ENCODE measurements at regions not wholly inside any gene's neighbourhood (a gene's known extent, or its start where the extent isn't known, plus 50 kb on each side); places are given as distances from the start of the nearest gene placed in this dataset.

DNA sequence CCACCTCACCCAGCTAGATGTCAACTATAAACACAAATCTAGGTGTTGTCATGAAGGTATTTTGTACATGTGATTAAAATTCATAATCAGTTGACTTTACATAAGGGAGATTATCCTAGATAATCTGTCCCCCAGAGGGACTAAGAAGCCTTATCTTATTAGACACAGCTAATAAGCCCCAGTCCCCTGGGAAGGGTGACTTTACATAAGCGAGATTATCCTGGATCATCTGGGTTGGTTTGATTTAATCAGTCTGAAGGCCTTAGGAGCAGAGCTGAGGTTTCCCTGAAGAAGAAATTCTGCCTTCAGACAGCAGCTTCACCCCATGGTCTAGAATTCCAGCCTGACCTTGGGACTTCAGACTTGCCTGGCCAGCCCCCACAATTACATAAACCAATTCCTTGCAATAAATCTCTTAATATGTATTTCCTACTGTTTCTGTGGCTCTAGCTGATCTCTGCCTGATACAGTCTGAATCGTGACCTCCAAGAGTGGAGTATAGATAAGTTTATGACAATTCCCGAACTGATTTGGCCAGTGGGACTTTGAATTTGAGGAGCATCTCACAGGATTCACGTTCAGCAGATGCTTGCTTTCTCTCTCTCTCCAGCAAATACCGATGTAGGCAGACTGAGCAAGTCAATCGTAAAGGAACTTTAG, 66.5 kb downstream of the MRPL46 start:
- TF ChIP-seq, protein P1, sequence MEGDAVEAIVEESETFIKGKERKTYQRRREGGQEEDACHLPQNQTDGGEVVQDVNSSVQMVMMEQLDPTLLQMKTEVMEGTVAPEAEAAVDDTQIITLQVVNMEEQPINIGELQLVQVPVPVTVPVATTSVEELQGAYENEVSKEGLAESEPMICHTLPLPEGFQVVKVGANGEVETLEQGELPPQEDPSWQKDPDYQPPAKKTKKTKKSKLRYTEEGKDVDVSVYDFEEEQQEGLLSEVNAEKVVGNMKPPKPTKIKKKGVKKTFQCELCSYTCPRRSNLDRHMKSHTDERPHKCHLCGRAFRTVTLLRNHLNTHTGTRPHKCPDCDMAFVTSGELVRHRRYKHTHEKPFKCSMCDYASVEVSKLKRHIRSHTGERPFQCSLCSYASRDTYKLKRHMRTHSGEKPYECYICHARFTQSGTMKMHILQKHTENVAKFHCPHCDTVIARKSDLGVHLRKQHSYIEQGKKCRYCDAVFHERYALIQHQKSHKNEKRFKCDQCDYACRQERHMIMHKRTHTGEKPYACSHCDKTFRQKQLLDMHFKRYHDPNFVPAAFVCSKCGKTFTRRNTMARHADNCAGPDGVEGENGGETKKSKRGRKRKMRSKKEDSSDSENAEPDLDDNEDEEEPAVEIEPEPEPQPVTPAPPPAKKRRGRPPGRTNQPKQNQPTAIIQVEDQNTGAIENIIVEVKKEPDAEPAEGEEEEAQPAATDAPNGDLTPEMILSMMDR (IDR thresholded peaks at IDR 0.05): no peak
- TF ChIP-seq POLR2A (IDR thresholded peaks at IDR 0.05): no peak
- TF ChIP-seq EP300 (IDR thresholded peaks at IDR 0.05): no peak
